Calu3 (cell line): ENCODE measurements at regions not wholly inside any gene's neighbourhood (a gene's known extent, or its start where the extent isn't known, plus 50 kb on each side); places are given as distances from the start of the nearest gene placed in this dataset.

Experiments used
- BruUV-seq: library from RNA; stranded (reverse); fragments of 400-500 nt; replicated peaks from 2 replicates; lab custom pipeline; 2021; lab: Mats Ljungman, UMichigan
- CTCF ChIA-PET: fragments of 300-600 bp; sonication (Branson Sonifier 250); formaldehyde crosslinking; loops from one replicate; lab custom pipeline; 2022; ENCODE audit warnings: antibody characterized with exemption; lab: Charles Lee
- DNase-seq: peaks from one replicate; pipeline ENCODE4 v3.0.0; 2022
- H3K27ac Mint-ChIP-seq: one replicate; pipeline ENCODE4 v1.8.0; 2022; ENCODE audit warnings: mixed read lengths; ENCODE audit not compliant: unreplicated experiment
- H3K27me3 Mint-ChIP-seq: one replicate; pipeline ENCODE4 v1.8.0; 2022; ENCODE audit warnings: mixed read lengths; ENCODE audit not compliant: unreplicated experiment
- H3K36me3 Mint-ChIP-seq: one replicate; pipeline ENCODE4 v1.8.0; 2022; ENCODE audit warnings: mild to moderate bottlenecking, moderate library complexity, mixed read lengths; ENCODE audit not compliant: insufficient read depth, unreplicated experiment
- H3K4me1 Mint-ChIP-seq: one replicate; pipeline ENCODE4 v1.8.0; 2022; ENCODE audit warnings: mild to moderate bottlenecking, low read depth, mixed read lengths; ENCODE audit not compliant: unreplicated experiment
- H3K4me3 Mint-ChIP-seq: one replicate; pipeline ENCODE4 v1.8.0; 2022; ENCODE audit warnings: mild to moderate bottlenecking, low read depth, moderate library complexity, mixed read lengths; ENCODE audit not compliant: unreplicated experiment
- H3K9me3 Mint-ChIP-seq: one replicate; pipeline ENCODE4 v1.8.0; 2022; ENCODE audit warnings: low read depth, mixed read lengths; ENCODE audit not compliant: unreplicated experiment
- CTCF ChIP-seq: fragments of 200-600 bp; IDR thresholded peaks from one replicate; pipeline ENCODE4 v1.8.0; 2022; ENCODE audit warnings: antibody characterized with exemption; ENCODE audit not compliant: unreplicated experiment
- intact Hi-C: fragments of 100-400 bp; cut with micrococcal nuclease; formaldehyde crosslinking; loops from one replicate; pipeline ENCODE4 v1.10.0; 2022; ENCODE audit not compliant: unreplicated experiment

DNA sequence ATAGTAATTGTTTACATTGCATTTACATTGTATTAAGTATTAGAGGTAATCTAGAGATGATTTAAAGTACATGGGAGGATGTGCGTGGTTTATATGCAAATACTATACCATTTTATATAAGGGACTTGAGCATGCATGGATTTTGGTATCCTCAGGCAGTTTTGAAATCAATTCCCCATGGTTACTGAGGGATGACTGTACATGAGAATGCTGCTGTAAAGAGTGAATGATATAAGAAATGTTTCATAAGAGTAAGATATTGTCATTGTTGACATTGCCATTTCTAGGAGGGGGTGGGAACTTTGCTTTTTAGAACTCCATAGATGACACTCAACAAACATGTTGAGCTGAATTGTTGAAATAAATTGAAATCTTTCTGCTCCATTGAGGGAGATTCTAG, 185.0 kb downstream of the SEMA6A start:
- no TSS peak for BruUV-seq
- TF ChIP-seq CTCF, result no peak
- Mint-ChIP-seq H3K4me3 (no peak overlapping the region), H3K9me3 (no peaks in the 10 kb centered on the region), H3K27ac (no peak overlapping the region), H3K4me1 (no peaks in the 10 kb centered on the region), H3K36me3 (no peaks in the 10 kb centered on the region), H3K27me3 (no peaks in the 10 kb centered on the region)
- intact Hi-C loops, result no loop called here
- CTCF ChIA-PET, result no interaction called here
- DNase-seq, result no peak

DNA sequence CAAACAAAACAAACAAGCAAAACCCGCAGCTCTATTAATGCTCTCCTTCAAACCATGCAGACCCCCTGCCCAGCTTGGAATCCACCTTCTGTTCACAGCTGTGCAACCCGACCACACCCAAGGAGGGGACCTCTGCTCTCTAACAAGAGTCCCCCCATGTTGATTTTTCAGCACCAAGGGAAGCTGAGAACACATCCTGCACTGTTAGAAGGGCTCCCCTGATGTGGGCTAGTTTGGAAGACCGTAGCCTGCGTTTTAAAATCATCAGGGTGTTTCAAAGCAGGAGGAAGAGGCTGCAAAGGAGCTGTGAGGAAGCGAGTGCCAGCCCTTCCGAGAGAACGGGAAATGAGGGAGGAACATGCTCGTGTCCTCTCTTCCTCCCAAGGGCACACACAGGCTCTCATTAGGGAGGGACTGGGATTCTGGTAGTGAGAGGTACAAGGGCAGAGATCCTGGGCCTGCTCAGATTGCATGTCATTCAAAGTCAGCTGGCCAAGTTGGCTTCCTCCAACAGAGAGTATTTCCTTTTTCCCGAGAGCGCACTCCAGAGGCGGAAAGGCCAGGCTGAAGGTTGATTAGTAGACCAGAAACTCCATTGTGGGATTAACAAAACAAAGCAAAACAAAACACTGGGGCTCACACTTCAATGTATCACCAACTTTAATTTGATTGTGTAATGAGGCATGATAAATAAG, 185.9 kb downstream of the SEMA6A start:
- DNase-seq, result no peak
- CTCF ChIA-PET, result no interaction called here
- H3K4me3 Mint-ChIP-seq, result no peak overlapping the region
- H3K4me1 Mint-ChIP-seq, result no peaks in the 10 kb centered on the region
- no TSS peak for BruUV-seq
- no peaks in the 10 kb centered on the region for H3K27me3 Mint-ChIP-seq
- intact Hi-C loops, result no loop called here
- H3K27ac Mint-ChIP-seq, result no peak overlapping the region
- no peaks in the 10 kb centered on the region for H3K36me3 Mint-ChIP-seq
- no peaks in the 10 kb centered on the region for H3K9me3 Mint-ChIP-seq
- no peak for TF ChIP-seq CTCF

- CTCF ChIA-PET, result no interaction called here
- TF ChIP-seq CTCF, result no peak
- intact Hi-C loops, result no loop called here
- Mint-ChIP-seq H3K27me3 (no peaks in the 10 kb centered on the region), H3K4me1 (no peaks in the 10 kb centered on the region), H3K9me3 (no peaks in the 10 kb centered on the region), H3K4me3 (no peak overlapping the region), H3K27ac (no peak overlapping the region), H3K36me3 (no peaks in the 10 kb centered on the region)
- BruUV-seq, result no TSS peak
- no peak for DNase-seq
These were observed 186.9 kb downstream of the SEMA6A start for GRCh38 chr5:116387738-116388137.

DNA sequence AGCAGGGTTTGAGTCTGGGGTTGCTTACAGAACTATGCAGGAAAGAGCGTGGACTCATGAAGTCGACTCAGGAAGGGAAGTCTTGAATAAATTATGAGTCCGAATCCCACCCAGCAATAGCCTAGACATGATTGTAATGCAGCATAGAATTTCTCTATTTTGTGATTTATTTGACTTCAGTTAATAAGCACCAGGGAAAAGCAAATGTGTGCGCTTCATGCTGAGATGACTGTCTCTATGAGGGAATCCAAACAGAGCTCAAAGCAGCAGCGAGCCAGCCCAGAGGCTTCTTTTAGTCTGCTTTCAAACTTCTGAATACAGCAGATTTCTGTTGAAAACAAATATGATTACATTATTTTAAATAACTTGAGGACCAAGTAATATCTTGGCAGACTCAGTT, 188.0 kb downstream of the SEMA6A start:
- no peak for DNase-seq
- Mint-ChIP-seq H3K9me3 (no peaks in the 10 kb centered on the region), H3K4me3 (no peak overlapping the region), H3K36me3 (no peaks in the 10 kb centered on the region), H3K27me3 (no peaks in the 10 kb centered on the region), H3K4me1 (no peaks in the 10 kb centered on the region), H3K27ac (no peak overlapping the region)
- no peak for TF ChIP-seq CTCF
- CTCF ChIA-PET, result no interaction called here
- BruUV-seq, result no TSS peak
- intact Hi-C loops, result no loop called here
